ENCODE measurements at regions not wholly inside any gene's neighbourhood (a gene's known extent, or its start where the extent isn't known, plus 50 kb on each side); places are given as distances from the start of the nearest gene placed in this dataset.

GRCh38 chr2:81981585-81981984 lies 1677.0 kb upstream of the LRRTM1 start:
- DNase-seq: no peak

- DNase-seq: no peak
Observed at GRCh38 chr2:81979086-81979485, 1674.5 kb upstream of the LRRTM1 start.

GRCh38 chr2:81976998-81977397 lies 1672.4 kb upstream of the LRRTM1 start:
- DNase-seq: peak; percentile 0

- no peak for DNase-seq
Observed at GRCh38 chr2:81974216-81974615, 1669.7 kb upstream of the LRRTM1 start.

- no peak for DNase-seq
Observed at GRCh38 chr2:81942876-81943275, 1638.3 kb upstream of the LRRTM1 start.

- DNase-seq: no peak
Observed at GRCh38 chr2:81942136-81942680, 1637.7 kb upstream of the LRRTM1 start.

GRCh38 chr2:81940266-81940955 lies 1635.9 kb upstream of the LRRTM1 start:
- DNase-seq: no peak

GRCh38 chr2:81937944-81938343 lies 1633.4 kb upstream of the LRRTM1 start:
- no peak for DNase-seq

- no peak for DNase-seq
Observed at GRCh38 chr2:81903534-81903933, 1599.0 kb upstream of the LRRTM1 start.

- DNase-seq: peak; percentile 7
Observed at GRCh38 chr2:81901017-81901416, 1596.5 kb upstream of the LRRTM1 start.

- peak; percentile 1 for DNase-seq
Observed at GRCh38 chr2:81895620-81896250, 1591.2 kb upstream of the LRRTM1 start.

- DNase-seq: peak; percentile 44
Observed at GRCh38 chr2:81894451-81894990, 1590.0 kb upstream of the LRRTM1 start.

GRCh38 chr2:81876624-81877023 lies 1572.1 kb upstream of the LRRTM1 start:
- DNase-seq: no peak

DNA sequence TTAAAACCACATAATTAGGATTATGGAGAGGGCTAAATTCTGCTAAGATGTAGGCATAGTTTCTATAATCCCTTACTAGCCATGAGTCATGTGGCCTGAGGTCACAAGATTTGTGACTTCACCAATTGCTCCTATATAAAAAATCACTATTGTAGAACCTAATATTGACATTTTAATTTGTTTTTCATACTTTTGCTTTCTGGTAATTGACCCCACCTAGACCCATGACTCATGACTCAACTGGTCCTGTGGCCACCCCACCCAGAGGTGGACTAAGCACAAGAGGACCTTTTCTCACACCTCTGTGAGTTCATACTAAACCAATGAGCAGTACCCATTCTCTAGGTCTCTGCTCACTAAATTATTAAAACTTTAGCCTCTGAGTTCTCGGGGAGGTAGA lies 1567.5 kb upstream of the LRRTM1 start:
- DNase-seq: no peak

GRCh38 chr2:81870119-81870518 lies 1565.6 kb upstream of the LRRTM1 start:
- no peak for DNase-seq

DNA sequence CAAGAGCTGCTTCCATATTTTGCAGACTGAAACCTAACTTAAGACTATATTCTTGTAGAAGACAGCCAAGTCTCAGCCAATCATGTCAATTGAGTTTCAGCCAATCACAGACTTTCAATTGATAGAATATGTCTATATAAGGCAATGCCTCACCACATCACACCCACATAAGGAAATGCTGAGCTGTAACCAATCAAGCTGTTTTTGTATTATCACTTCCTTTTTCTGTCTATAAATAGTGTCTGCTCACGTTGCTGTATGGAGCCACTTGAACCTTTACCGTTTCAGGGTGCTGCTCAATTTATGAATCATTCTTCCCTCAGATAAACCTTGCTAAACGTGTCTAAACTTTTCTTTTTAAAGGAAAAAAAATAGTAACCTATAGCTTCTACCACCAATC lies 1554.4 kb upstream of the LRRTM1 start:
- DNase-seq: no peak

DNA sequence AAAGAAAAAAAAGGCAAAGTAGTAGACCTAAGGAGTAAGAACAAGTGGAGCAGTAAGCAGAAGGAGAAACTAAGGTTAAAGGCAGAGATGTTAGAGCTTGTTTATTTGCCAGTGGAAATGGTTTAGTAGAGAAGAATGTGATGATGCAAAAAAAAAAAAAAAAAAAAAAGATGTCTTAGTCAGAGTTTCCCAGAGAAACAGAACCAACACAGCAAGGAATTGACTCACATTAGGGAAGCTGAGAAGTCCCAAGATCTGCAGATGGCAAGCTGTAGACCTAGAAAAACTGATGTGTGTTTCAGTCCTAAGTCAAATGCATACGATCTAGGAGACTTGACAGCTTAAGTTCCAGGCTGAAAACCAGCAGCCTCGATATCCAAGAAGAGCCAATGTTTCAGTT lies 1548.8 kb upstream of the LRRTM1 start:
- peak; percentile 55 for DNase-seq

GRCh38 chr2:81852651-81853050 lies 1548.1 kb upstream of the LRRTM1 start:
- no peak for DNase-seq

DNA sequence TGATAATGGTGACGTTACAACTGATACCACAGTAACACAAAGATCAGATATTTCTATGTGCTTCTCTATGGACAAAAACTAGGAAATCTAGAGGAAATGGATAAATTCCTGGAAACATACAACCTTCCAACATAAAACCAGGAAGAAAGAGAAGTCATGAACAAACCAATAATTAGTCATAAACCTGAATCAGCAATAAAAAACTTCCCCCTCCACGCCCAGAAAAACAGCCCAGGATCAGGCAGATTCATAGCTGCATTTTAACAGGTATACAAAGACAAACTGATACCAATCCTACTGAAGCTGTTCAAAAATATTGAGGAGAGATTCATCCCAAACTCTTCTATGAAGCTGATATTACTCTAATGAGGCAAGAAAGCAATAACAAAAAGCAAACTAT lies 1535.2 kb upstream of the LRRTM1 start:
- DNase-seq: no peak

DNA sequence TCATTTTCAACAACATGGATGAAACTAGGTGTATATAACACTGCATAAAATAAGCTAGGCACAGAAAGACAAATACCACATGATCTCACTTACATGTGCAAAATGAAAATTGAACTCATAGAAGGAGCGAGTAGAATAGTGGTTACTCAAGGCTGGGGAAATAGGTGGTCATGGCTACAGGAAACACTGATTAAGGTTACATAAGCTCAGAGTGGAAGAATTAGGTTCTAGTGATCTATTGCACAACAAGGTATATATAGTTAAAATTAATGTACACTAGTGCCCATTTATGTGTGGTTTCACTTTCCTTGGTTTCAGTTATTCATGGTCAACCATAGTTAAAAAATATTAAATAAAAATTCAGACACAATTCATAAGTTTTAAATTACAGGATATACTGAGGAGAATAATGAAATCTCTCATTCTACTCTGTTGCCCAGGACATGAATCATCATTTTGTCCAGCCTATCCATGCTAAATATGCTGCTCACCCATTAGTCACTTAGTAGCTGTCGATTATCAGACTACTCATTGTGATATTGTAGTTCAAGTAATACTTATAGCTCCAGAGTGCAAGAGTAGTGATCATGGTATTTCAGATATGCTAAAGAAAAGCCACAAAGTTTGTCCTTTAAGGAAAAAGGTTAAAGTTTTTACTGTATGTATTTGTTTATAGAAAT lies 1530.9 kb upstream of the LRRTM1 start:
- DNase-seq: peak; percentile 79

- DNase-seq: no peak
Observed at GRCh38 chr2:81786811-81787210, 1482.3 kb upstream of the LRRTM1 start.

DNA sequence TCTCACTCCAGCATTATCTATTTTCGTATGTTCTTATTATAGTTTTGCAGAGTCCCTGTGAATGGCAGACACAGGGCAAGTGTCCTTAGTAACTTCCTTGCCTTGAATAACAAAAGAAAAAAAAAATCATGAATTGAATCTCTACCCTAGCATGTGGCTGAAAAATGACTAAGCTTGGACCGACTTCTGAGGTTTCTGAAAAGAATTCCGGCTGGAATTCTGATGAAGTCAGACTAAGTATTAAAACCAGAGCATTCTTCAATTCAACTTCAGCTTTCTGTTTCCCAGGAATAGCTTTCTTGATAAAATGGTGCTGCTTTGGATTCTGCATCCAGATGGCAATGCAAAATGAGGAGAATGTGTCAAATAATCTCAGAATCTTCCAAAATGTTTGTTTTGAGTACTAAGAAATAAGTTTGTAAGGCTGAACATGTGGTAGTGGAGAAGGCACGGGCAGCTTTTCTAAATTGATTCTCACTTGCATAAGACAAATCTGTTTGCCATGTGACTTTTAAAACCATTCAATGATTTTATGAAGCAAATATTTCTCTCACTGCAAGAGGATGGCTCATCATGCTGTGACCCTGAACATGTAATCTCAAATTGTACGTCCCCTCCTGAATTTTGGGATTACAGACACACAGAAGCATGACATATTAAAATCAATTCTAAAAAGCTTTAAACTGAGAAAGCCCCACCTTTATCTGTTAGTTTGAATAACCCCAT lies 1462.8 kb upstream of the LRRTM1 start:
- DNase-seq: peak; percentile 88

DNA sequence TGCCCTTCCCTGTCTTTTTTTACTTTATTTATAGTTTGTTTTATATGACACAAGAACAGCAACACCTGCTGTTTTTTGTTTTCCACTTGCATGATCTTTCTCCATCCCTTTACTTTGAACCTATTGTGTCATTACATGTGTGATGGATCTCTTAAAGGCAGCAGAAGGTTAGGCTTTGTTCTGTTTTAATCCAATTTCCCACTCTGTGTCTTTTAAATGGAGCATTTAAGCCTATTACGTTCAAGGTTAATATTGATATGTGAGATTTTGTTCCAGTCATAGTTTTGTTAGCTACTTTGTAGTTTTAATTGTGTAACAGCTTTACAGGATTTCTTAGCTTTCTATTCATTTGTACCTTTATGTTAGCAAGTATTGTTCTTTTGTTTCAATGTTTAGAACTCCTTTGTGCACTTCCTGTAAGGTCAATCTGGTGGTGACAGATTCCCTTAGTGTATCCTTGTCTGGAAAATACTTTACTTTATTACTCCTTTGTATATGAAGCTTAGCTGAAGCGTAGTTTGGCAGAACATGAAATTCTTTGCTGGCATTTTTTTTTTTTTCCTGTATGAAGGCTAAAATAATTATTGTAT lies 1443.0 kb upstream of the LRRTM1 start:
- DNase-seq: no peak

All from fibroblast of skin of right biceps (primary cell).